IPS-NIHi7 (cell line): ENCODE measurements at regions not wholly inside any gene's neighbourhood (a gene's known extent, or its start where the extent isn't known, plus 50 kb on each side); places are given as distances from the start of the nearest gene placed in this dataset.
"Not testable (repeated sequence)": the region's sequence is repeated elsewhere in the genome, so short reads cannot be mapped to it uniquely, and the experiment has no call there.

Experiments
- DNase-seq: peaks from one replicate; pipeline ENCODE4 v3.0.0; 2012; ENCODE audit warnings: mixed read lengths; ENCODE audit errors: extremely low spot score

- no peak for DNase-seq
Observed at GRCh38 chr11:100581318-100581717, 105.8 kb upstream of the ARHGAP42 start.

- DNase-seq, result no peak
Observed at GRCh38 chr11:100584201-100584985, 102.7 kb upstream of the ARHGAP42 start.

GRCh38 chr11:100585728-100586127 lies 101.4 kb upstream of the ARHGAP42 start:
- no peak for DNase-seq

GRCh38 chr11:100586361-100587101 lies 100.6 kb upstream of the ARHGAP42 start:
- no peak for DNase-seq

GRCh38 chr11:100592619-100593260 lies 94.3 kb upstream of the ARHGAP42 start:
- no peak for DNase-seq

- no peak for DNase-seq
Observed at GRCh38 chr11:100593291-100593690, 93.8 kb upstream of the ARHGAP42 start.

- no peak for DNase-seq
Observed at GRCh38 chr11:100594320-100594719, 92.8 kb upstream of the ARHGAP42 start.

- DNase-seq, result no peak
Observed at GRCh38 chr11:100600941-100601340, 86.1 kb upstream of the ARHGAP42 start.

GRCh38 chr11:100602716-100603115 lies 84.4 kb upstream of the ARHGAP42 start:
- DNase-seq, result no peak

GRCh38 chr11:100607761-100608160 lies 79.3 kb upstream of the ARHGAP42 start:
- not testable (repeated sequence) for DNase-seq

- no peak for DNase-seq
Observed at GRCh38 chr11:100612766-100613165, 74.3 kb upstream of the ARHGAP42 start.

- DNase-seq, result no peak
Observed at GRCh38 chr11:100618914-100619313, 68.2 kb upstream of the ARHGAP42 start.

GRCh38 chr11:100619484-100619883 lies 67.6 kb upstream of the ARHGAP42 start:
- peak; percentile 41 for DNase-seq

GRCh38 chr11:100622404-100622803 lies 64.7 kb upstream of the ARHGAP42 start:
- no peak for DNase-seq

- no peak for DNase-seq
Observed at GRCh38 chr11:100624346-100624745, 62.7 kb upstream of the ARHGAP42 start.

GRCh38 chr11:100625041-100625440 lies 62.0 kb upstream of the ARHGAP42 start:
- DNase-seq, result no peak

- DNase-seq, result peak; percentile 38
Observed at GRCh38 chr11:100629671-100630070, 57.4 kb upstream of the ARHGAP42 start.

- no peak for DNase-seq
Observed at GRCh38 chr11:100630898-100631297, 56.2 kb upstream of the ARHGAP42 start.

GRCh38 chr11:100631316-100631715 lies 55.8 kb upstream of the ARHGAP42 start:
- DNase-seq, result no peak

GRCh38 chr11:100632941-100633452 lies 54.1 kb upstream of the ARHGAP42 start:
- DNase-seq, result no peak

GRCh38 chr11:100635194-100635593 lies 51.9 kb upstream of the ARHGAP42 start:
- no peak for DNase-seq

- DNase-seq, result no peak
Observed at GRCh38 chr11:100636536-100636935, 50.6 kb upstream of the ARHGAP42 start.
